ENCODE measurements at regions not wholly inside any gene's neighbourhood (a gene's known extent, or its start where the extent isn't known, plus 50 kb on each side); places are given as distances from the start of the nearest gene placed in this dataset.

- no peak for DNase-seq (ENCODE audit: low read depth)
- no peak overlapping the region for H3K4me3 ChIP-seq (ENCODE audit: control insufficient read depth, low read depth, low read length)
- TF ChIP-seq CTCF (conservative IDR thresholded peaks at IDR 0.05; ENCODE audit: control insufficient read depth, insufficient read depth, low read depth, low read length) = no peak
These were observed 290.1 kb upstream of the WWC1 start for GRCh38 chr5:168001318-168001717.

- no peak for DNase-seq (ENCODE audit: low read depth)
- no peak for TF ChIP-seq CTCF (conservative IDR thresholded peaks at IDR 0.05; ENCODE audit: control insufficient read depth, insufficient read depth, low read depth, low read length)
- no peak overlapping the region for H3K4me3 ChIP-seq (ENCODE audit: control insufficient read depth, low read depth, low read length)
These were observed 289.3 kb upstream of the WWC1 start for GRCh38 chr5:168002116-168002515.

- no peak overlapping the region for H3K4me3 ChIP-seq (ENCODE audit: control insufficient read depth, low read depth, low read length)
- no peak for TF ChIP-seq CTCF (conservative IDR thresholded peaks at IDR 0.05; ENCODE audit: control insufficient read depth, insufficient read depth, low read depth, low read length)
- no peak for DNase-seq (ENCODE audit: low read depth)
These were observed 286.4 kb upstream of the WWC1 start for GRCh38 chr5:168005093-168005492.

GRCh38 chr5:168005936-168006335, 285.5 kb upstream of the WWC1 start:
- no peak for DNase-seq (ENCODE audit: low read depth)

GRCh38 chr5:168006456-168007130, 284.9 kb upstream of the WWC1 start:
- no peak for DNase-seq (ENCODE audit: low read depth)
- H3K4me3 ChIP-seq (ENCODE audit: control insufficient read depth, low read depth, low read length) = no peak overlapping the region
- no peak for TF ChIP-seq CTCF (conservative IDR thresholded peaks at IDR 0.05; ENCODE audit: control insufficient read depth, insufficient read depth, low read depth, low read length)

More at GRCh38 chr5:168005936-168006335, 285.5 kb upstream of the WWC1 start:
- no peak overlapping the region for H3K4me3 ChIP-seq (ENCODE audit: control insufficient read depth, low read depth, low read length)
- no peak for TF ChIP-seq CTCF (conservative IDR thresholded peaks at IDR 0.05; ENCODE audit: control insufficient read depth, insufficient read depth, low read depth, low read length)

- TF ChIP-seq CTCF (conservative IDR thresholded peaks at IDR 0.05; ENCODE audit: control insufficient read depth, insufficient read depth, low read depth, low read length) = no peak
- DNase-seq (ENCODE audit: low read depth) = no peak
- H3K4me3 ChIP-seq (ENCODE audit: control insufficient read depth, low read depth, low read length) = no peak overlapping the region
These were observed 284.2 kb upstream of the WWC1 start for GRCh38 chr5:168007286-168007685.

- no peak for TF ChIP-seq CTCF (conservative IDR thresholded peaks at IDR 0.05; ENCODE audit: control insufficient read depth, insufficient read depth, low read depth, low read length)
- no peak for DNase-seq (ENCODE audit: low read depth)
- H3K4me3 ChIP-seq (ENCODE audit: control insufficient read depth, low read depth, low read length) = no peak overlapping the region
These were observed 282.9 kb upstream of the WWC1 start for GRCh38 chr5:168008555-168008954.
